ENCODE measurements at regions not wholly inside any gene's neighbourhood (a gene's known extent, or its start where the extent isn't known, plus 50 kb on each side); places are given as distances from the start of the nearest gene placed in this dataset.

DNA sequence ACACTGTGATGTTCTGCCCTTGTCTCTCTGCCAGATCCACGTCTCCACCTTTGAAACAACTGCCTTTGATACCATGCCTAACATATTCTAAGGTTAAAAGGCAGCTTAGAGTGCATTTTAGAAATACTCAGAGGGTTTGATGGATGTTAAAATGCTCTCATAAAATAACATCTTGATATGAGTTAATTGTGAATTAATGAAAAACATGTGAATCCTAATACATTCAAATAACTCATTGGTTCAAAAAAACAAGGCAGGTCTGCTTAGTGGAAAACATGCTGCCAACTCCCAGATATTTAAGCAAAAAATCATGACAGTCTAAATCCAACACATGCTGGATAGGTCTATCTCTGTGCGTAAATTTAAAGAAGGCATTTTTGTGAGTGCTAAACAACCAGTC, 291.8 kb downstream of the AHR start:
- TF ChIP-seq CTCF (IDR thresholded peaks at IDR 0.05; ENCODE audit: low read depth, low read length): no peak
- DNase-seq (ENCODE audit: extremely low read depth, low read depth): no peak

DNA sequence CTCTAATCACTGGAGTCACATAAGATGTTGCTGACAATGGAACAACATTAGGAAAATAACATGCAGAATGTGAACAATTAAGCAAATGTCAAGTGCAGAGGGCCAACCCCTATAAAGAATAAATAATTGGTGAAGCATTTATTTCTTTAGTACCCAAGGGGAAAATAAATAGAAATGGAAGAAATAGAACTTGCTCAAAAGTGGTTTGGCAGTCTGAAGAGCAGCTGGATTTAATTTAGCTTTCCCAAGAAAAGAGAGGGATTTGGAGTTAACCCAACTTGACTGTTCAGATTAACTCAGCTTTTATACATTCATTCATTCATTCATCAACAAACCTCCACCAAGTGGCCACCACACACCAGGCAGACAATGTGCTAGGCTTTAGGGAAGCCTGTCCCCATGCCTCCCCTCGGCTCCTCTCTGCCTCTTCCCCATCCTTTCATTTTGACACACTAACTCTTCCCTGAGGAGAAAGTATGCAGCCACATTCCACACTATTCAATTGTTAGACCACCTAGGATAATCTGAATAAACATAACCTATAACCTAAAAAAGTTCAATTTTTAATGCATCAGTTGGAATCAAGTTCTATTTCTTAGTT, 295.5 kb downstream of the AHR start:
- peak; percentile 58 for DNase-seq (ENCODE audit: extremely low read depth, low read depth)
- no peak for TF ChIP-seq CTCF (IDR thresholded peaks at IDR 0.05; ENCODE audit: low read depth, low read length)

DNA sequence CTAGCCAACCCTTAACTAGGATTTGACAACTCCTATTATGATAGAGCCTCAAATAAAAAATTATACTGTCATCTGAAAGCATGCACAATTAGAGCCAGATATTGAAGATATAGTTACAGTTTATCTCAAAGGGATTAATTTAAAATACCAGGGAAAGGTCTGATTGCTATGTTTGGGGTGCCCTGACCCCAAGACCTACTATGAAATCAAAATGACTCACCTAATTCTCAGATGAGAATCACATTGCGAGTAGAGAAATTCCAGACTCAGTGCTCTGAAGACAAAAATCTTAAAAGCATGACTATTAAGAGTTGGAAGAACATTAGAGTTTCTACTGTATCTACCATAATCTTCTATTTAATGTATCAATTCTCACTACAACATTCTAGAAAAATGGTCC, 297.1 kb downstream of the AHR start:
- no peak for TF ChIP-seq CTCF (IDR thresholded peaks at IDR 0.05; ENCODE audit: low read depth, low read length)
- DNase-seq (ENCODE audit: extremely low read depth, low read depth): no peak

GRCh38 chr7:17598305-17598704, 299.9 kb downstream of the AHR start:
- no peak for TF ChIP-seq CTCF (IDR thresholded peaks at IDR 0.05; ENCODE audit: low read depth, low read length)
- DNase-seq (ENCODE audit: extremely low read depth, low read depth): no peak

DNA sequence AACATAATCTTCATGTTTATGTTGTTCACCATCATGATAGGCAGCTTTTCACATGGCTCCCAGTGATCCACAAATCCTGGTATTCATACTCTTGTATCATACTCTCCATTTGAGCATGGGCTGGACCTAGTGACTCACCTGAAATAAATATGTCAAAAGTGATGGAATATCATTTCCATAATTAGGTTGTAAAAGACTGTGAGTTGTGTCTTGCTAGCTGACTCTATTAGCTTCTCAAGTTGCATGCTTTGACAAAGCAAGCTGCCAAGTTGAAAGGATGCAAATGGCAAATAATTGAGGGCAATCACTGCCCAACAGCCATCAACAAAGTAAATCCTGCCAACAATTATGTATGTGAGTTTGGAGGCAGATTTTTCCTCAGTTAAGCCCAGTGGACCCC, 300.4 kb downstream of the AHR start:
- no peak for TF ChIP-seq CTCF (IDR thresholded peaks at IDR 0.05; ENCODE audit: low read depth, low read length)
- no peak for DNase-seq (ENCODE audit: extremely low read depth, low read depth)

DNA sequence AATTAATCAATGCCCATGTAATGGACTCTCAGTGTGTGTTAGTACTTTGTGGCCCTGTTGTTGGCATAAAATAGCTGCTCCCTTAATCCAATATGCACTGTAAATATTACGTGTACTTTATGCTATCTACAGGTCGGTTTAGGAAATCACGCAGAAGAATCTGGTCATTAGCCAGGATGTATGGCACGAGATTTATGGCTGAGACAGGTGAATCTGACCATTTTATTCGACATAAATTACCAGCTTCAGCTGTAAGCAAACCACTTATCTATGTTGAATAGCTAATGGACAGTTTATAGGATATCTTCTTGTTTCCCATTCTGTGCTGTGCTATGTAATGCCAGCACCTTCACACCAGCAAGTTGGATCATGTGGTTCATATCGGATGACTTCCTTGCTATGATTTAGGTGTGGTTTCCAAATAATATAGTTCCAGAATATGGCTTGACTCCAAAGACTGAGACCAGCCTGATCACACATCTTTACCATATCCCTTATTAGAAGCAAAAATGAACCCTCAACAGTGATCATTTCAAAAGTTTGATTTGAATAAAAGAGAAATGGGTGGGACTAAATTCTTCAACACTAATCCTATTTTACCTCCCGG, 301.4 kb downstream of the AHR start:
- no peak for DNase-seq (ENCODE audit: extremely low read depth, low read depth)
- no peak for TF ChIP-seq CTCF (IDR thresholded peaks at IDR 0.05; ENCODE audit: low read depth, low read length)

DNA sequence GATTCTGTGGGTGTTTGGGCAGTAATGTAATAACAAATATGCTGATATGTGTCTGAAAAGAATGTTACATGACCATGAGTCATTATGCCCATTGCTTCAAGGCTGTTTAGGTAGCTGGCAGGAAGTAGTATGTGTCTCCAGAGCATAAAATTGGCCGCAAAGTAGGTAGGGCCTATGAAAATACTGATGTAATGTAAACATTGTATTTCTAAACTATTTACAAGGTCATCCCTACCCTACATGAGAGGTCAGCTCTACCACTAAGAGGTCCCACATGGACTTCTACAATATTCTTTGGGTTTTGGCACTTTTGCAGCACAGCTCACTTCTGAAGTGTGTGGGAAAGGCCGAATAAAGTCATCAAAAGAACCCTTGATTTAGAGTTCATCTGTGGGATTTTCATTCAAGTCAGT, 301.9 kb downstream of the AHR start:
- no peak for TF ChIP-seq CTCF (IDR thresholded peaks at IDR 0.05; ENCODE audit: low read depth, low read length)
- peak; percentile 77 for DNase-seq (ENCODE audit: extremely low read depth, low read depth)
